Uterus (tissue), 3 donors: ENCODE measurements at regions not wholly inside any gene's neighbourhood (a gene's known extent, or its start where the extent isn't known, plus 50 kb on each side); places are given as distances from the start of the nearest gene placed in this dataset.

Experiments used
- DNase-seq, 2 donors: peaks; one replicate each; pipeline ENCODE4 v3.0.0-alpha.2; 2019 to 2020
- H3K27ac ChIP-seq, 2 donors: fragments of 200-600 bp; sonication (generic); 1 replicate in 1 of 2; 2 replicates in 1 of 2; pipeline ENCODE4 v1.5.1; 2016 to 2018
- H3K27me3 ChIP-seq, 2 donors: fragments of 200-600 bp; sonication (generic); one replicate each; pipeline ENCODE4 v1.5.1; 2018 to 2019; ENCODE audit warnings: control low read depth in 1 of 2
- H3K36me3 ChIP-seq, 2 donors: fragments of 200-600 bp; sonication (generic); one replicate each; pipeline ENCODE4 v1.5.1; 2019; ENCODE audit warnings: control low read depth in 1 of 2
- H3K4me1 ChIP-seq, 2 donors: fragments of 200-600 bp; sonication (generic); one replicate each; pipeline ENCODE4 v1.5.1; 2018 to 2019; ENCODE audit warnings: control low read depth in 1 of 2
- H3K4me3 ChIP-seq, 2 donors: fragments of 200-600 bp; sonication (generic); 1 replicate in 1 of 2; 2 replicates in 1 of 2; pipeline ENCODE4 v1.5.1; 2018 to 2019; ENCODE audit warnings: mild to moderate bottlenecking in 1 of 2
- H3K9me3 ChIP-seq, 2 donors: fragments of 200-600 bp; sonication (generic); one replicate each; pipeline ENCODE4 v1.5.1; 2019; ENCODE audit warnings: control low read depth in 1 of 2
- POLR2A ChIP-seq, 2 donors: fragments of 450-650 bp; IDR thresholded peaks; one replicate each; pipeline ENCODE4 v1.6.1; 2016; ENCODE audit warnings: antibody characterized with exemption in 2 of 2, mild to moderate bottlenecking in 1 of 2, moderate library complexity in 1 of 2
- intact Hi-C: fragments of 100-400 bp; cut with DNase I; formaldehyde crosslinking; loops from one replicate; pipeline ENCODE4 v1.15.1; 2023; ENCODE audit warnings: low total_unique reads
- TF ChIP-seq, protein P1 (sequence below), 4 experiments: fragments of 200-600 bp in 2 of 4; fragments of 450-650 bp in 2 of 4; sonication (generic) in 2 of 4; IDR thresholded peaks; one replicate each; pipeline ENCODE4 v1.5.1; 2016 to 2019; ENCODE audit warnings: antibody characterized with exemption in 4 of 4, mild to moderate bottlenecking in 2 of 4, moderate library complexity in 1 of 4
- donor health status: DM: yes; HTN: yes; CAD: no.

DNA sequence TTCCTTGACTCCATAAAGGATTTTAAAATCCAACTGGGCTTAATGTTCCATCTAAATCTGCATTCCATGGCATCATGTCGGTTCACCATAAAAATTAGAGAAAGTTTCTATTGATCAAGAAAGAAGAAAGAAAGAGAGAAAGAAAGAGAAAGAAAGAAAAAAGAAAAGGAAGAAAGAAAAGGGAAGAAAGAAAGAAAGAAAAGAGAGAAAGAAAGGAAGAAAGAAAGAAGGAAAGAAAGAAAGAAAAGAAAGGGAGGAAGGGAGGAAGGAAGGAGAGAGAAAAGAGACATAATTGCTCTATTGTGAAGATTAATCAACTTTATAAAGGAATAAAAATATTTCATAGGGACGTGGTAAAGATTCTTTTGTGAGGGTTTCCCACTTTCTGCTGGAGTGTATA is 329.2 kb downstream of the DLEU7 start:
- no peaks in the 10 kb centered on the region for H3K9me3 ChIP-seq
- H3K4me3 ChIP-seq: no peak overlapping the region
- no peaks in the 10 kb centered on the region for H3K36me3 ChIP-seq
- H3K4me1 ChIP-seq: peaks cover 0 to 6% of the 10 kb centered on the region in 2 donors
- intact Hi-C loops: no loop called here
- no peaks in the 10 kb centered on the region for H3K27me3 ChIP-seq
- H3K27ac ChIP-seq: peak overlapping the region in 1 of 2 donors; percentile 90
- no peak for TF ChIP-seq POLR2A (IDR thresholded peaks at IDR 0.05)
- TF ChIP-seq, protein P1, sequence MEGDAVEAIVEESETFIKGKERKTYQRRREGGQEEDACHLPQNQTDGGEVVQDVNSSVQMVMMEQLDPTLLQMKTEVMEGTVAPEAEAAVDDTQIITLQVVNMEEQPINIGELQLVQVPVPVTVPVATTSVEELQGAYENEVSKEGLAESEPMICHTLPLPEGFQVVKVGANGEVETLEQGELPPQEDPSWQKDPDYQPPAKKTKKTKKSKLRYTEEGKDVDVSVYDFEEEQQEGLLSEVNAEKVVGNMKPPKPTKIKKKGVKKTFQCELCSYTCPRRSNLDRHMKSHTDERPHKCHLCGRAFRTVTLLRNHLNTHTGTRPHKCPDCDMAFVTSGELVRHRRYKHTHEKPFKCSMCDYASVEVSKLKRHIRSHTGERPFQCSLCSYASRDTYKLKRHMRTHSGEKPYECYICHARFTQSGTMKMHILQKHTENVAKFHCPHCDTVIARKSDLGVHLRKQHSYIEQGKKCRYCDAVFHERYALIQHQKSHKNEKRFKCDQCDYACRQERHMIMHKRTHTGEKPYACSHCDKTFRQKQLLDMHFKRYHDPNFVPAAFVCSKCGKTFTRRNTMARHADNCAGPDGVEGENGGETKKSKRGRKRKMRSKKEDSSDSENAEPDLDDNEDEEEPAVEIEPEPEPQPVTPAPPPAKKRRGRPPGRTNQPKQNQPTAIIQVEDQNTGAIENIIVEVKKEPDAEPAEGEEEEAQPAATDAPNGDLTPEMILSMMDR (IDR thresholded peaks at IDR 0.05): no peak
- DNase-seq: no peak

- peaks cover 0 to 6% of the 10 kb centered on the region in 2 donors for H3K4me1 ChIP-seq
- DNase-seq: no peak
- no peaks in the 10 kb centered on the region for H3K27me3 ChIP-seq
- no peaks in the 10 kb centered on the region for H3K9me3 ChIP-seq
- no peaks in the 10 kb centered on the region for H3K36me3 ChIP-seq
- intact Hi-C loops: no loop called here
- no peak overlapping the region for H3K4me3 ChIP-seq
- H3K27ac ChIP-seq: no peak overlapping the region
- TF ChIP-seq POLR2A (IDR thresholded peaks at IDR 0.05): no peak
- TF ChIP-seq, protein P1 (IDR thresholded peaks at IDR 0.05): no peak
These were observed 325.4 kb downstream of the DLEU7 start for GRCh38 chr13:50518131-50518530.

GRCh38 chr13:50518781-50519201 is 324.7 kb downstream of the DLEU7 start:
- TF ChIP-seq, protein P1 (IDR thresholded peaks at IDR 0.05): no peak
- TF ChIP-seq POLR2A (IDR thresholded peaks at IDR 0.05): no peak
- no peak overlapping the region for H3K27ac ChIP-seq
- H3K4me3 ChIP-seq: no peak overlapping the region
- no peak for DNase-seq
- H3K36me3 ChIP-seq: no peaks in the 10 kb centered on the region
- intact Hi-C loops: no loop called here
- H3K27me3 ChIP-seq: no peaks in the 10 kb centered on the region
- H3K4me1 ChIP-seq: peaks cover 0 to 1% of the 10 kb centered on the region in 2 donors
- no peaks in the 10 kb centered on the region for H3K9me3 ChIP-seq

DNA sequence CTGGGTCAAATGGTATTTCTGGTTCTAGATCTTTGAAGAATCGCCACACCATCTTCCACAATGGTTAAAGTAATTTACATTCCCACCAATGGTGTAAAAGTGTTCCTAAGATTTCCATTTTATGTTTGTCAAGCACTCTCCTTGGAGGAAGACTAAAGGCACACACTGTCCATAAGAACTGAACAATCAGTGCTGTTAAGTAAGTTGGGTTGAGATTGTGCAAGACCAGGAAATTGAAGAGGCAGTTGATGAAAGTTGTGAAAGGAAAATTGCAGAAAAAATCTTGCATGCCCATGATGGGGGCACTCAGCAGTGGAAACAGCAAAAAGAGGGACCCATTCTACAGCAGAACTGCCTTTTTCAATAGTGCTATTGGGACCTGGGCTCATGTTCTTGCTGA is 323.6 kb downstream of the DLEU7 start:
- no peak for DNase-seq
- TF ChIP-seq, protein P1 (IDR thresholded peaks at IDR 0.05): no peak
- no peak for TF ChIP-seq POLR2A (IDR thresholded peaks at IDR 0.05)
- intact Hi-C loops: no loop called here
- Histone ChIP-seq H3K27ac (no peak overlapping the region), H3K9me3 (no peaks in the 10 kb centered on the region), H3K4me3 (no peak overlapping the region), H3K36me3 (no peaks in the 10 kb centered on the region), H3K4me1 (no peaks in the 10 kb centered on the region), H3K27me3 (no peaks in the 10 kb centered on the region)

DNA sequence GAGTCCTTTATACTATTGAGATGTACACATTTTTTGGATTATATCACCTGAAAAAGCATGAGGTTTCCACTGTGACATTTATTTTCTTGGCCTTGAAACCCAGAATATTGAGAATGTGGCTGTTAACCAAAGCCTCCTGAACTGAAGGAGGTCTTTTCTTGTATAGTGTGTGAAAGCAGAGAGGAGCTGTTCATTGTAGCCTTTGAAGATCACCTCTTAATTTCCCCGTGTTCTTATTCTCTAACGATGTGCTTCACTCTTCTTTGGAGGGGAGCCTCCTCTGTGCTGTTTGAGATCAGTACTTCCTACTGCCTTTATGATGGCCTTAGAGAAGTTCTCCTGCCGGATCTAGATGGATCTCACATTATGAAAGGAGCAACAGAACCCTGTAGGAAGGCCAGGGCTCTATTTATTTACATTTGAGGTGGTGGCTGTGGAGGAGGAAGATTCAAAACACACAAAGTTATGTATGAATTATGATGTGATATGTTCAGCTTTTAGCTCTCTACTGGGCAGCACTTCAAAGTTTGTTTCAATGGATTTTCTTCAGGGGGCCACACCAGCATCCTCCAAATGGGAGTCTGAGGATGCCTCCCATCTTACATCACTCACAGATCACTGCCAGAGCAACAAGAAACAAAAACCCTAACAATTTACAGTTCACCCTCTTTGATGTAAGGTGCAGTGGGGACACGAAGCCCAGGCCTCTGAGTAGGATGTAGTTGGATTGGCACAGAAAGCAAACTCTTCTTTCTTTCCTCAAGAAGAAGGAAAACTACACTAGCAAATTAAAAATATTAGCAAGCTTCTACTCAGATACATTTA is 322.3 kb downstream of the DLEU7 start:
- Histone ChIP-seq H3K4me1 (no peaks in the 10 kb centered on the region), H3K27ac (peak overlapping the region; percentile 28 to 36), H3K9me3 (no peaks in the 10 kb centered on the region), H3K4me3 (no peak overlapping the region), H3K27me3 (no peaks in the 10 kb centered on the region), H3K36me3 (no peaks in the 10 kb centered on the region)
- DNase-seq: no peak
- intact Hi-C loops: no loop called here
- TF ChIP-seq POLR2A (IDR thresholded peaks at IDR 0.05): no peak
- TF ChIP-seq, protein P1 (IDR thresholded peaks at IDR 0.05): no peak
